HEK293T (cell line): ENCODE measurements at regions not wholly inside any gene's neighbourhood (a gene's known extent, or its start where the extent isn't known, plus 50 kb on each side); places are given as distances from the start of the nearest gene placed in this dataset.

Experiments
- CTCF ChIA-PET: fragments of 350-600 bp; formaldehyde crosslinking; extraction: SDS; loops from one replicate; lab custom pipeline; 2021; ENCODE audit warnings: antibody characterized with exemption, inconsistent platforms; lab: Yijun Ruan, JAX
- POLR2A ChIA-PET: fragments of 350-600 bp; formaldehyde crosslinking; extraction: SDS; loops from one replicate; lab custom pipeline; 2020; ENCODE audit warnings: antibody characterized with exemption, inconsistent platforms; lab: Yijun Ruan, JAX
- DNase-seq: peaks from one replicate; pipeline ENCODE4 v3.0.0; 2012; ENCODE audit warnings: mixed read lengths; ENCODE audit errors: extremely low spot score
- ARNT ChIP-seq: fragments of 450-650 bp; IDR thresholded peaks from 2 replicates; pipeline ENCODE4 v1.6.1; 2017; ENCODE audit warnings: mild to moderate bottlenecking
- BHLHE40 ChIP-seq: fragments of 450-650 bp; IDR thresholded peaks from 2 replicates; pipeline ENCODE4 v1.6.1; 2016; ENCODE audit warnings: mild to moderate bottlenecking, moderate library complexity, borderline replicate concordance
- CTBP1 ChIP-seq: fragments of 450-650 bp; IDR thresholded peaks from 2 replicates; pipeline ENCODE4 v1.6.1; 2016; ENCODE audit warnings: borderline replicate concordance
- ELF4 ChIP-seq: fragments of 450-650 bp; IDR thresholded peaks from 2 replicates; pipeline ENCODE4 v1.6.1; 2017; ENCODE audit warnings: antibody characterized with exemption
- FOXA1 ChIP-seq: fragments of 450-650 bp; IDR thresholded peaks from 2 replicates; pipeline ENCODE4 v1.6.1; 2016; ENCODE audit warnings: mild to moderate bottlenecking
- FOXK2 ChIP-seq: fragments of 450-650 bp; IDR thresholded peaks from 2 replicates; pipeline ENCODE4 v1.6.1; 2016; ENCODE audit warnings: mild to moderate bottlenecking
- FOXM1 ChIP-seq: fragments of 450-650 bp; IDR thresholded peaks from 2 replicates; pipeline ENCODE4 v1.6.1; 2017; ENCODE audit warnings: mild to moderate bottlenecking, borderline replicate concordance
- HDGF ChIP-seq: fragments of 450-650 bp; IDR thresholded peaks from 2 replicates; pipeline ENCODE4 v1.6.1; 2017; ENCODE audit warnings: antibody characterized with exemption, borderline replicate concordance
- L3MBTL2 ChIP-seq: fragments of 450-650 bp; conservative IDR thresholded peaks from 2 replicates; pipeline ENCODE4 v1.6.1; 2016; ENCODE audit warnings: mild to moderate bottlenecking
- LEF1 ChIP-seq: fragments of 450-650 bp; IDR thresholded peaks from 2 replicates; pipeline ENCODE4 v1.6.1; 2017; ENCODE audit warnings: mild to moderate bottlenecking, borderline replicate concordance
- NFRKB ChIP-seq: fragments of 450-650 bp; IDR thresholded peaks from 2 replicates; pipeline ENCODE4 v1.6.1; 2016; ENCODE audit warnings: mild to moderate bottlenecking, moderate library complexity
- PKNOX1 ChIP-seq: fragments of 450-650 bp; IDR thresholded peaks from 2 replicates; pipeline ENCODE4 v1.6.1; 2016
- SP1 ChIP-seq: fragments of 450-650 bp; IDR thresholded peaks from 2 replicates; pipeline ENCODE4 v1.6.1; 2017
- SUZ12 ChIP-seq: fragments of 450-650 bp; IDR thresholded peaks from 2 replicates; pipeline ENCODE4 v1.6.1; 2016; ENCODE audit warnings: mild to moderate bottlenecking
- TARDBP ChIP-seq: fragments of 450-650 bp; IDR thresholded peaks from 2 replicates; pipeline ENCODE4 v1.6.1; 2016
- ZNF384 ChIP-seq: fragments of 450-650 bp; IDR thresholded peaks from 2 replicates; pipeline ENCODE4 v1.6.1; 2016

DNA sequence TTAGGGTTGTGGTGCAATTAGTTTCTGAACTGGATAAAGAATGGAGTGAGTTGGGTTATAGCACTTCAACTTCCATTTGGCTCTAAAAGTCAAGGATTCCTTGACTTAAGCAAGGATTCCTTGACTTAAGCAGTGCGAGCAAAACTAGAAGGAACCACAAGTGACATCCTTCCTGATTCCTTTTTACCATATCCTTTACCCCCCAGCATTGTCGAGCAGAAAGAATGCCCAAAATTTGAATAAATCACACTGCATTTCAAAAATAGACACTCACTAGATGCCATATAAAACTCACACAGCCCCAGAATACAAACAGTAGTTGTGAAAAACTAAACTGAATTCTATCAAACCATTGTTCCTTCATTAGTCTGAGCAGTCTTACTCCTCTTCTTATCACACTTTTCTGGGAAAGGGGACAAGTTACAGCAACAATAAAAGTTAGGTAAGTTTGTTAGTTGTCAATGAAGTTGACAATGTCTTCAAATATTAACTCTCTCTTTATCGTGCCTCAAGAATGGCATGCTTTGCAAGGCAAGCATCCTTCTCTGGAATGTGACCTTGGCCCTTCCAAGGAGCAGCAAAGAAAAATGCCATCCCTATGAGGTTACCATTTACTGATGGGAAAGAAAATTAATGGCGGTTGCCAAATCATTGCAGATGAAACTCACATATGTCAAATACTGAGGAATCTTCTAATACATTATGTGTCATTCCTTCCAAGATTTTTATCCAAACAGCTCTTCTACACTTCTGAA is 273.3 kb upstream of the ANKRD55 start:
- no peak for DNase-seq
- TF ChIP-seq SUZ12 (no peak), CTBP1 (no peak), L3MBTL2 (no peak), ZNF384 (no peak), HDGF (no peak), ARNT (no peak), ELF4 (no peak), BHLHE40 (no peak), SP1 (no peak), TARDBP (no peak), PKNOX1 (no peak), FOXM1 (no peak), LEF1 (no peak), FOXK2 (no peak)
- CTCF ChIA-PET: interaction anchor here (0.6 kb wide), 1 partner anchor 236 kb away, joined by 4 read pairs; no protein-coding TSS in a partner anchor
- POLR2A ChIA-PET: no interaction called here

- no peak for DNase-seq
- POLR2A ChIA-PET: no interaction called here
- CTCF ChIA-PET: no interaction called here
- TF ChIP-seq ZNF384 (no peak), SUZ12 (no peak), NFRKB (no peak), BHLHE40 (no peak), FOXM1 (no peak), L3MBTL2 (no peak), TARDBP (no peak), LEF1 (no peak), SP1 (no peak), ARNT (no peak), CTBP1 (no peak), FOXK2 (no peak), HDGF (no peak), ELF4 (no peak)
Observed at GRCh38 chr5:56503929-56504328, 270.8 kb upstream of the ANKRD55 start.

DNA sequence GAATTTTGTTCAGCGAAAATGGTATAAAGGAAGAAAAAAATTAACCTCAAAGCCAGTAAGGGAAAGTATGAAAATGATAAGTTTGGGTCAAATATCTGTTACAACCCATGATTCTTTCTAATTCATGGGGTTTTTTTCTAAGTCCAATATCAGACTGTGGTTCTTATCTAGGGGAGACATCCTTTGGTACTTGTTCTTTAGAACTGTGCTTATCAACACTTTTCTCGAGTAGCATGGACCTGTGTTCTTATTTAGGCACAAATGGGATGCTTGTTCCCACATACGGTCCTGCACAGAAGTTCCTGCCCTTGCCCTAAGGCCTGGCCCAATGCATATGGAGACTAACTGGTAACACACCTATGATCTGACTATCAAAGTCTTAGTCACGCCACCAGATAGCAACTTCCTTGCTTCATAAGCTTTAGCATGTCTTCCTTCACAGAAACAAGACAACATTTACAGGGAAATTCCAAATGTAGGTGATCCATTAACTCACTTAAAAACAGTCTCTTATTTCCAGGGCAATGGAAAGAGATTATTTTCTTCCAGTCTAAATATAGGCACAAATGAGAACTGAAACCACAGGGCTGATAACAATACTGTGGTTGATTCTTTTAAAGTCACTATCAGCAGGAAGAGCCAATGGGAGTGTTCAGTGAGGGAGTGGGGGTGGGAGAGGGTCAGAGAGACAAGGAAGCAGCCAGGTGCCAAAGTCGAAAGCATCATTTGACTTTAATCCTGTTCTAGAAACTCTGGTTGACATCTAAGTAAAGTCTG is 268.8 kb upstream of the ANKRD55 start:
- DNase-seq: no peak
- POLR2A ChIA-PET: no interaction called here
- TF ChIP-seq ARNT (no peak), ZNF384 (no peak), FOXM1 (no peak), LEF1 (no peak), NFRKB (no peak), TARDBP (no peak), BHLHE40 (no peak), FOXK2 (no peak), CTBP1 (no peak), PKNOX1 (no peak), ELF4 (no peak), HDGF (no peak), SUZ12 (no peak), L3MBTL2 (no peak), FOXA1 (no peak), SP1 (no peak)
- CTCF ChIA-PET: no interaction called here

DNA sequence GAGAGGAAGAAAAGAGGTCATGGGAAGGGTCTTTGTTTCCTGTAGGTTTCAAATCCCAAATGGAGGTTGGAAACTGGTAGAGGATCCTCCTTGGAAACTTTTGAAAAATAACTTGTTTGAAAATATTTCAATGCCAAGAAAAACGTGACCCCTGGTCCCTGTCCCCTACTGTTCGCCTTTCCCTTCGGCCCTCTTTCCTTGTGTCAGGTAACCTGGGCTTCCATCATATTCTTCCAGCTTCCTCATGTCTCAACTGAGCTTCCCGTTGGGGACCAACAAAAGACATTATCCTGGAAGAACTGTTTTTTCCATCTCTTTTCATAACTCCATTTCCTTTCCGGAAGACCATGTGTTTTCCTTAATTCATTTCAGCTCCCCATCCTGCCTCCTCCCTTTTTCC is 266.8 kb upstream of the ANKRD55 start:
- CTCF ChIA-PET: no interaction called here

More for the DNA sequence above, 266.8 kb upstream of the ANKRD55 start:
- POLR2A ChIA-PET: no interaction called here
- no peak for TF ChIP-seq NFRKB
- TF ChIP-seq FOXK2: no peak
- TF ChIP-seq ARNT: no peak
- TF ChIP-seq CTBP1: no peak
- no peak for TF ChIP-seq SUZ12
- no peak for TF ChIP-seq FOXA1
- TF ChIP-seq BHLHE40: no peak
- no peak for TF ChIP-seq PKNOX1
- no peak for TF ChIP-seq LEF1
- no peak for TF ChIP-seq ZNF384
- no peak for TF ChIP-seq FOXM1
- TF ChIP-seq ELF4: no peak
- no peak for TF ChIP-seq L3MBTL2
- no peak for TF ChIP-seq TARDBP
- TF ChIP-seq SP1: no peak
- TF ChIP-seq HDGF: no peak
- no peak for DNase-seq
